T follicular helper cell (primary cell): ENCODE measurements at regions not wholly inside any gene's neighbourhood (a gene's known extent, or its start where the extent isn't known, plus 50 kb on each side); places are given as distances from the start of the nearest gene placed in this dataset.

ENCODE experiments used
- DNase-seq: peaks from one replicate; pipeline ENCODE4 v3.0.0-alpha.2; 2020; ENCODE audit warnings: low read depth

DNA sequence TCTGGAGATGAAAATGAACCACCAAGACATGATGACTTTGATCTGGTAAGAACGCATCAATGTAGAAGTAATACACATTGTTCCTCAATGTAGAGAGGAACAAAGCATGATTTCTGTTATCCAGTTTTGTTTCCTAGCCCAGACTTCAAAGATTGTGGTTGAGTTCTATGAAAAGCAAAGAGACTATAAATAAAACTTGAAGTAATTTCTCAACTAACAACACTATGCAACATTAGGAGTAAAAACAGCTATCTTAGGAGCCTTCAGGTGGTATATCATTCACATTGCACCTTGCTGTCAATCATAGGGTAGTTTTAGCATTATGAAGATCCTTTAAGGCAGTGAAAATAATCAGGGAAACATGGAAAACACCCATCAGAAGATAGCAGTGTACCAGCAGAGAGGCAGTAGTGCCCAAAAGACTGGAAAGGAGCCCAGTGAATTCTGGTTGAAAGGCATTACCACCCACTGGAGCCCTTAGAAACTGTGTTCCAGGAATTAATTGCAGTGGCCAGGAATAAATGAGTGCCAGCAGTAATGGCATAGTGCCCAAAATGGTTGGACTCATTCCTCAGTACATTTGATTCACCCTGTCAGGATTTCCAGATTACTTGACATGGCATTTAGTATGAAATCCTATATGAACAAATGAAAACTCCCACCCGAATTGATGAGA lies 300.7 kb upstream of the CXXC4 start:
- DNase-seq = no peak

DNA sequence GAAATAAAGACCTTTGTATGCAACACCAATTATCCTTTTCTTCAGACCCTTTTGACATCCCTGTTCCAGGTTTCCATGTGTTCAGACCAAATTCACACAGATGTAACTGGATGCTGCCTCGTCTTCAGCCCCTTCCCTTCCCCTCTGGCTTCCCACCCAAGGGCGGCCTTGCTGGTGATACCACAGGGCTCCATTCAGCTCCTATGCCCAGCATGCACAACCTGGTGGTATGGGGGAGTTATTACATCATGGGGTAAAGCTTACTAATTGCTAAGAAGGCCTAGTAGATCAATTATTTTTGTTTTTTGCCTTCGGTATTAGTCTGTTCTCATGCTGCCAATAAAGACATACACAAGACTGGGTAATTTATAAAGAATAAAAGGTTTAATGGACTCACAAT lies 317.0 kb upstream of the CXXC4 start:
- DNase-seq = no peak

DNA sequence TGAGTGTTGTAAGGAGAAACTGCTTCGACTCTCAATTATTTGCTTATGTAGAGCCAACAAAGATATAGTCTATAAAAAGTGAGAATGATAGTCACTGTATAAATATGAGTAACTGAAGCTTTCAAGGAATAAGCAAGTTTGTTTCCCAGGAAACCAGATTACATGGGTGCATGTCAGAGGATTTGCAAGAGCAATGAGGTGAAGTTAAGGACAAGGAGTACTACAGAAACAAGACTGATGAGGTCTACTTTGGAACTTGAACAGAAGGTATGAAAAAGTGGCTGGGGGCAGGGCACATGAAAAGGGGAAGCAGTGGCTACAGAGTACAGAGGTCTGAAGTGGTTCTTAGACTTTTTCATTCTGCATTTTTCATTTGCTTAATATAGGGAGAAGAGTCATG lies 321.0 kb upstream of the CXXC4 start:
- no peak for DNase-seq

DNA sequence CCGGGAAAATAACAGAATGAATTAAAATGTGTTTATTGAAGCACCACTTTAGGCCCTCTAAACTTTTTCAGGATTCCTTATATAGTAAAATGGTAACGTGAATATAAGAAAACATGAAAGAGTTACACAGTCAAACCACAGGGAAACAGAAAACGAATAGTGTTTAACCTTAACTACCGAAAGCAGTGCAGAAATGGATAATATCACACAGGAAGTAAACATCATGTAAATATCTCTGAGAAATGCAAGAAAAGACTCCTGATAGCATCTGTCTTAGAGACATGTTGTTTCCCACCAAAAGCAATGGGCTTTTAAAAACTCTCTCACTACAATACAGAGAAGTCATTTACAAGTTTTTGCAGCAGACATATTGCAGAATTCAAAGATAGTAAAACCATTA lies 323.9 kb upstream of the CXXC4 start:
- no peak for DNase-seq

DNA sequence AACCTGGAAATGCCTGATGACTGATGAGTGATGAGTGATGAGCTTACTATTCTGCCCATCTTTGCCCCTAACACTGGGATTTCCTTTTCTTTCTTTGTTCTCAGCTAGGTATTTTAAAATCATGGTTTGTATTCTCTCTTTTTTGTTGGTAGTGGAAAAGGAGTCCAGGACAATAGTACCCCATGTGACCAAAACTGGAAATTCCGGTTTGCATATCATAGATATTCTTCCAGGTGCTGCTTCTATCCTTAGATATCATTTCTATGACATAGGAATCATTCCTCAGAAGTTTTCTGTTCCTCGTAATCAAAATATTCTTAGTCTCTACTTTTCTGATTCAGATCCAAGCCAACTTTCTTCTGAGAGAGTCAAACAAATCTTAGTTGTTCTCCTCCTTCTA lies 320.5 kb upstream of the TET2 start:
- DNase-seq = no peak

DNA sequence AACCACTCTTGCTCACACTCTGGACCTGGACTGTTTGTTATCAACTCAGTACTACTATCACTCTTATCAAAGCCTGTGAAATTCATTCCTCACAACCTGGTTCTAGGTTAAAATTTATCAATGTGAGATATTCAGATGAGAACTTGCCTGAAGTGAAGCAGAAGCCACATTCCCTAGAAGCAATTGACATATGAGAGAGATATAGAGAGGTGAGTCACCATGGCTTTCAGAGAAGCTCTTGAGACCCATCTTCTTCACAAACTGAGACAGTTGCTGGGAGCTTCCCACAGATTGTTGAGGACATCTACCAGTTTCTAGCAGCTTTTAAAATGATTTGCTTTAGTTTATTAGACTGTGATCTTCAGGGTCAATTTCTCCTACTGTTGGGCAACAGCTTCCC lies 316.9 kb upstream of the TET2 start:
- no peak for DNase-seq

DNA sequence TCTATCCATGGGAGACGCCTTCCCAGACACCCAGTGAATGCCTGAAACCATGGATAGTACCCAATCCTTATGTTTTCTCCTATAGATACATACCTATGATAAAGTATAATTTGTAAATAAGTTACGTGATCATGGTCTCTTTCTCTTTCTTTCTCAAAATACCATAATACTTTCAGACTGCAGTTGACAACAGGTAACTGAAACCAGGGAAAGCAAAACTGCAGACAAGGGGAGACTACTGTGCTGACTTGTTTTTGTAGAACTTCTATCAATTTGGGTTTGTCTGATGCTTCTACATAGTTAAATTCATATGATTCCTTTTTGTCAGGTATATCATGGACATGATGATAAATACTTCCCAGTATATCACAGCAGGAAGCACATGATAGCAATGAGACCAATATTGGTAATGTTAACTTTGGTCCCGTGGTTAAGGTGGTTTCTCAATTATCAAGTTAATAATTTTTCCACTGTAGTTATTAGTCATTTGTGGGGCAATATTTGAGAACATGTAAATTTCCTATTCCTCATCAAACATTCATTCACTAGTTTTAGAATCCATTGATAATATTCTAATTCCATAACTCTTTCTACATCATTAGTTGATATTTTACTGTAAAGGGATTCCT lies 298.0 kb upstream of the TET2 start:
- no peak for DNase-seq

DNA sequence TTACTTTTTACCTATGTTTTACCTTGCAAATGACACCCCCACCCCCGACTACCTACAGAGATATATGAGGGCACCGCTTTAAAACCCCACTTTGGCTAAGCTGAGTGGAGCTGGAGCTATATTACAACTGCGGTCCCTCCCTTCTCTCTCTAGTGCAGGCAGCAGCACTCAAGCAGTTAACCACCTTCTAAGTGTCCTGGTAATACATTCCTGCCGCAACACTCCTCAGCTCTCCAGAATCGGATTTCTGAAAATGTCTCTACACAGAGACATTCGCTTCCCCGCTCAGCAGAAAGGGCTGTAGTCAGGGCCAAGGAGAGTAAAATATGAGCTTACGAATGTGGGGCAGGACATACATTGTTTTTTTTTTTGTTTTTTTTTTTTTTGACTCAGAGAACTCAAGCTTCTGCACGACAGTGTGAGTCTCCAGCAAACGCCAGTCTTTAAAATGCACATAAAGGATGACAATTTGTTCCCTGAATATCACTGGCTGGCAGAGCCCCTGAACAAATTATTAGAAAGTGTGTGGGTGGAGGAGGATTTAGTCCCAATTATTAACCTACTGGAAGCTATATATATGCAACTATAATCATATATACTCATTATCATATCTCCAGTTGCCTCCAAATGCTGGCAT lies 287.0 kb upstream of the TET2 start:
- DNase-seq = no peak

DNA sequence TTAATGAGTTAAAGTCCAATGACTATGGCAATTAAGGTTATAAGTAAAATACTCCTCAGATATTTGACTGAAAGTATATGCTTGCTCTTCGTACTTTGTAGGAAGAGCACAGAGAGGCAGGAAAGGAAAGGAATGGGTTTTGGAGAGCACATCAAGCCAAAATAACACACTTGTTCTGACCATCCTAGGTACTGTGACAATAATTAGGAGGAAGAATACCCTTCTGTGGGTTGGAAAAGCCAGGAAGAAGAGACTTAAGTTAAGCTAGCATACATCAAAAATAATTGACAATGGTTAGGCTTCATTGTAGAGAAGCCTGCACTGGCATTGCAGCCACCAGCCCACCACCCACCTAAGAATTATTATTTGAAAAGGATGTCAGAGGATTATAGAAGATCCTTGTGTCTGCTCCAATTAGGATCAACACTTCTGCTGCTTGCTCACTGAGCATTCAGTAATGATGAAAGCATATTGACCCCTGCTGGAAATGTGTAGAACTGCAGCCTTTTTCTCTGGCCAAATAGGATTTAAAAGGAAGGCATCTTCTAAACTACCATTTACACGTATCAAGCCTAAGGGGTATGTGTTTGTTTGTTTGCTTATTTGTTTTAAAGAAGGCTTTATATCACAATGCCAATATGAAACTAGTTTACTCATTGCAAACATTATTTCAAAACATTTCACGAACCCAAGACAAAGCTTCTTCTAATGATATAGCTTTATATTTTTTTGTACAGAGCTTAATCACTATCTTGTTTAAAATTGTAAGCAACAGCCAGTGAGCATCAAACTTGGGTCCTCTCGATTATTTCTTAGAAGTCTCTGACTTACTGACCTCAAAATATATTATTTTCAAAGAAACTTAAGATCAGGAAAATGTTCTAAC lies 286.2 kb upstream of the TET2 start:
- DNase-seq = peak; percentile 15

DNA sequence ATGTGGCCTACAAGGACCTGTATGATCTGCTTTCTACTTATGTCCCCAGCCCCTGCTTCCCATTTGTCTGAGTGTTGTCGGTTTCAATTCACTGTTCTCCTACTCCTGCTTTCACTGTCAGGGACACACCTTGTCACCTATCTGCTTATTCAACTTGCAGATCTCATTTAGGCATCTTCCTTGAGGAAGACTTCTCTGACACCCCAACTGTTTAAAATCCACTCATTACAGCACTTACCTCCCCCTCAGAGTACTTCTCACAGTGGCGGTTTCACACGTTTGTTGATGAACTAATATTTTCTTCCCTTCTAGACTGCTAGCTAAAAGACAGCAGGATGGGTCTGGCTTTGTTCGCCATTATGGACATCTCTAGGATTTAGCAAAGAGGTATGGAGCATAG lies 279.9 kb upstream of the TET2 start:
- no peak for DNase-seq

DNA sequence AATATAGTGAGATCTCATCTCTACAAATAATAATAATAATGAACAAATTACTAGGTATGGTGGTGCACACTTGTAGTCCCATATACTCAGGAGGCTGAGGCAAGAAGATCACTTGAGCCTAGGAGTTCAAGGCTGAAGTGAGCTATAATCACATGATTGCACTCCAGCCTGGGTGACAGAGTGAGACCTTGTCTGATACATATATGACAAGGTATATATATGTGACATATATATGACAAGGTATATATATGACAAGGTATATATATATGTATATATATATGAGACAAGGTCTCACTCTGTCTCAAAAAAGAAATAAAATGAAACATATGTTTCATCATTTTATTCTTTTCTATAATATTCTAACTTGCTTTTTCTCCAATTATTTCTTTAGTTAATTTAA lies 278.1 kb upstream of the TET2 start:
- no peak for DNase-seq

DNA sequence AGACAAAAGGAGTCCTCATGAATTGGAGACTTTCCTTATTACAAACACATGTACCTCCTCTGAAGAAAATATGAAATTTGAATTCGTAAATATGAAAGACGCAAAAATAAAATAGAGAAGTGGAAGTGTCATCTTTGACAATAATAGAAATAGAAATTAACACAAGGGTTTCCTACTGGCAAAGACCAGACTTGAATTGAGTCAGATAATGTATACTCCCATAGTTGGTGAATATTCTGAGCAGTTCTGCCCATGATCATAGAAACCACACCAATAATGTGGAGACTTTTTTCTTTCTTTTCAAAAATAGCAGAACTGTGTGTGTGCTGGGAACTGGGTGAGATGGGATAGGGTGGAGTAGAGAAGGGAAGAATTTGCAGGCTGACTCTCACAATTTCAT lies 277.7 kb upstream of the TET2 start:
- DNase-seq = no peak

DNA sequence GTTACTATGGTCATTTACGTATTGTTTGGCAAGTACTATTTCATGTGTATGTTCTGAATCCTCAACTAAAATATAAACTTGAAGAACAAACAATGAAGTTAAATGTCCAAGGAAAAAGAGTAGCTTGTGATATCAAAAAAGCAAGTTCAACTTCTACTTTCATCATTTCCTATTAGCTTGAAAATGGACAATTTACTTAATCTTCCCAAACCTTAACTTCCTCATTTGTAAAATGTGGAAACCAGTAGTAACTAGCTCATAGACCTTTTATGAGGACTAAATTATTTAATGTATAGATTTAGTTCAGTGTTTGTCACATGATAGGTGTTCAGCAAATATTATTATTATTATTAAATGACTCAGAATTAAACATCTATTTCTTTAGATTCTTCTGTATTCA lies 276.8 kb upstream of the TET2 start:
- DNase-seq = no peak

DNA sequence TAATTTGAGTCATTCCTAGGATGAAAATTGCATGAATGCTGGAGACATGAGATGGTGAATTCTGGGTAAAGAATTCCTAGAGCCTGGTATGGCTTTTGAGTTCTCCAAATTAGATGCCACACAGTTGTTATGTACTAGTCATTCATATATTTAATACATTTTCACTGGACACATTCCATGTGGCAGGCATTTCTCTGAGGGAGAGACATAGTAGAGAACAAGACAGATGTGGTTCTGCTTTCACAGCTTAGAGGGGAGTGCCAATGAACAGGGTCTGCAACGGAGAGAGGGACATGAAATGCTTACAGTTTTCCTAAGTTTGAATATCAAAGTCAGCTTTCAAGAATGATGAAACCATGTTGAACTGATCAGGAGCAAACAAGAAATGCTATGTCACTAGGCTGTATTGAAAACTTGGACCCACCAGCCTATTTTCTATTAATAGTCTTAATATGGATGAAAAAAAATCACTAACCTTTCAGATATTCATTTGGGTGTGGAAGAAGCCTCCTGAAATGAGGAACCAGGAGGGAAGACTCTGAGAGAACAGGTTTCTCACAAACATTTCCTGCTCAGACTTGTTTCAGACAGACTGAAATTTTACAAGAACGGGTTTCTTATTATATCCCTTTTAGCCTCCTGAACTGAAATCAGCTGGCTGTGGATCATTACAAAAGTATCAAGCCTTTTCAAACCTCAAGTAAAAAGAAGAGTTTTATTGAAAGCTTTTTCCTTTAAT lies 276.0 kb upstream of the TET2 start:
- no peak for DNase-seq

DNA sequence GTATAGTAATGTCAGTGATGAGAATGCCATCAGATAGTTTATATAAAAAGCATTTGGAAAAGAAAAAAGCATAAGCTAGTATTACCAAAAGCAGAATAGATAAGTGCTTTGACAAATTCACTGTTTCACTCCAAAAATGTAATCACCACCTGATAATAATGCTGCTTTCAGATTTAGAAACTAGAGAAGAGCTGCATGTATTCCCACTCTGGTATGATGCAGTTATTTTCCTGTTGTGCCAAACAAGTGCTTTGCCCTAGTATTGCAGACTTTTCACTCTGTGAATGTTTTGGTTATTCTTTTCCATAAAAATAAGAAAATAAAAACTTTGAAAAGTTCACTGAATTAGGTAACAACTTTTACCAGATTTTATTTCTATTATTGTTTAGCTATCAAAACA lies 267.7 kb upstream of the TET2 start:
- DNase-seq = no peak

DNA sequence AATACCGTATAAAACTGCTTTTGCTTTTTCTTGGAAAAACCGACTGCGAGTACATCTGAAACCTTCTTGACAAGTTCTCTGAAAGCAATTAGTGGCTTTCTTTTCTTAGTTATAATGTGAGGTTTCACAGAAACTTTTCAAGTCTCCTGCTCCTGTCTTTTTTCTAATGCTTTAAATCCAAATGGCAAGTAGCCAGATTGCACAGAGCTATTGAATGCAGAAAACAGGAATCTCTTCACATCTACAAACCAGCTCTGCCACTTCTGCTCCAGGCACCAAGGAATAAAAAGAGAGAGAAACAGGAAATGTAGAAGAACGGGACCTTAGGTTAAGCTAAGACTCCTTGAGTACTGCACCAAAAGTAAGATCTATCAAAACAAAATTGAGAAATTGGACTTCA lies 267.3 kb upstream of the TET2 start:
- no peak for DNase-seq

DNA sequence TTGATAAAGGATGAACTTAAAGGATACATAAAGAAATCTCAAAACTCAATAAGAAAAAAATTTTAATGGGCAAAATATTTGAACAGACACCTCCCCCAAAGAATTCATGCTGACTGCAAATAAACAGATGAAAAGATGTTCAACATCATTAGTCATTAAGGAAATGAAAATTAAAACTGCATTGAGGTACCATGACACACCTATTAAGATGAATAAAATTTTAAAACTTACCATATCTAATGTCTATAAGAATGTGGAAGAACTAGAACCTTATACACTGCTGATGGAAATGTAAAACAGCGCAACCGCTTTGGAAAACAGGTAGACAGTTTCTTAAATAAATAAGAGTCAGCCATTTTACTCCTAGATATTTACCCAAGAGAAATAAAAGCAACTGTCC lies 266.8 kb upstream of the TET2 start:
- DNase-seq = no peak

DNA sequence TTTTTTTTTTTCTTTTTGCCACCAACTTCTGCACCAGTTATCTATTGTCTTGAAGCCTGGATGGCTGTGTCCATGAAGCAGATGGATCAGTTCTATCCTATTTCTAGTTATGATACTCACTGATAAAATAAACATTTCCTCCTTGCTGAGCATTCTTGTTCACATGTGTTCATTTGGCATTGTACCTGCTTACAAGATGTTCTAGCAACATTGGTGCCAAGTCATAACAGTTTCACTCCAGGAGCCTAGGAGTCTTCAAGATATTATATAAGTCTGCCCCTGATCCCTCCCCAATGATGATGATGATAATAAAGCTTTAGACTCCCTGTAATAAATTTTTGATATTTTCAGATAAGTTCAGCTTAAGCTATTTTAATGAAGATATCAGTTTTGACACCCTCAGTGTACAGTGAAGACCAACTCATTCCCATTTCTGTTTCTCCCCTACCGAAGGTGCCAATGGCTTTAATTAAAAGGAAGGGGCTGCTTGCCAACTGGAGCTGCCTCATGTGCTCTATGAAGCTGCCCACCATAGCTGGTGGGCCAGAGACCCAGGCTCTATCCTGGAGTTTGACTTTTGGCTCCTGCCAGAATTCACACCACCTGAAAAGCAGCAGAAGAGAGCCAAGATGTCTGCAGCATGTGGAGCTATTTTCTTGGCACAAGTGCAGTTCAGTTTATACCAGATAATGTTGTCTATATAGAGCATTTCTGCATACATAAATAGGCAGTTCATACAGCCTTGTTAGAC lies 265.4 kb upstream of the TET2 start:
- no peak for DNase-seq

DNA sequence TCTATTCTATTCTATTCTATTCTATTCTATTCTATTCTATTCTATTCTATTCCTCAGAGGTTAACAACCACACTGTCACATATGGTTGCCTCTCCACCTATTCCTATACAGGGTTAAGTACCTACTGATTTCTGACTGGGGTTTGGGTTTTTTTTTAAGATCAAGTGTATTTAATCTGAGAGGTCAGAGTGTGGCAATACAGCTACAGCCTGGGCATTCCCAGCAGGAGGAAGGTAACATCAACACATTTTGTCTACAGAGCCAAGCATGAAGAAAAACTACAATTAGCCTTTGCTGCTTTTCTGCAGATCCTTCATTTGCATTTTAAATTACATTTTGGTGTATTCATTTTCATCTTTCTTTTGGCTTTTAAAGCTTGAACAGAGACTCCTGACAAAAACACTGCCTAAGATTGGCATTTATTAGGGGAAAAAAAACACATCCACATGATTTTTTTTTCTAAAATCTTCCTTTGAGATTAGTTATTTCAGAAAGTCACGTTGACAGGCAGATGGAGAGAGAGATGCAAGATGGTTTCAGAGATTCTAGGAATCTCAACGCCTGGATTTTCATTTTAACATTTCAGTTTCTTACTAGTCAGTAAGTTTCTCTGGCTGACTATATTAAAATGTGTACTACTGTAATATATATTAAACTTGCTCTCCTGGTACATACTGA lies 255.9 kb upstream of the TET2 start:
- no peak for DNase-seq
